HUES48 (cell line): ENCODE measurements at regions not wholly inside any gene's neighbourhood (a gene's known extent, or its start where the extent isn't known, plus 50 kb on each side); places are given as distances from the start of the nearest gene placed in this dataset.
"Not testable (repeated sequence)": the region's sequence is repeated elsewhere in the genome, so short reads cannot be mapped to it uniquely, and the experiment has no call there.

Experiments
- H3K27ac ChIP-seq: one replicate; pipeline ENCODE4 v1.7.0; 2013; ENCODE audit warnings: low read depth, low read length, inconsistent platforms
- H3K27me3 ChIP-seq: 2 replicates; pipeline ENCODE4 v1.6.1; 2013; ENCODE audit warnings: mild to moderate bottlenecking, low read length; ENCODE audit not compliant: control insufficient read depth, insufficient read depth
- H3K36me3 ChIP-seq: 2 replicates; pipeline ENCODE4 v1.6.1; 2013; ENCODE audit warnings: low read length; ENCODE audit not compliant: control insufficient read depth, insufficient read depth
- H3K4me1 ChIP-seq: 2 replicates; pipeline ENCODE4 v1.6.1; 2013; ENCODE audit warnings: mild to moderate bottlenecking, low read length; ENCODE audit not compliant: control insufficient read depth, insufficient read depth
- H3K4me3 ChIP-seq: 2 replicates; pipeline ENCODE4 v1.5.1; 2013; ENCODE audit warnings: mild to moderate bottlenecking, low read depth, low read length
- H3K9ac ChIP-seq: 2 replicates; pipeline ENCODE4 v1.6.1; 2013; ENCODE audit warnings: mild to moderate bottlenecking, low read depth, low read length, moderate library complexity
- H3K9me3 ChIP-seq: 2 replicates; pipeline ENCODE4 v1.6.1; 2013; ENCODE audit warnings: low read length; ENCODE audit not compliant: control insufficient read depth, insufficient read depth

GRCh38 chr12:105674871-105675699 is 344.6 kb downstream of the C12orf75 start:
- no peak overlapping the region for H3K27ac ChIP-seq
- no peaks in the 10 kb centered on the region for H3K27me3 ChIP-seq
- no peaks in the 10 kb centered on the region for H3K4me1 ChIP-seq
- no peak overlapping the region for H3K4me3 ChIP-seq
- H3K9ac ChIP-seq = no peak overlapping the region
- no peaks in the 10 kb centered on the region for H3K36me3 ChIP-seq
- H3K9me3 ChIP-seq = no peaks in the 10 kb centered on the region

DNA sequence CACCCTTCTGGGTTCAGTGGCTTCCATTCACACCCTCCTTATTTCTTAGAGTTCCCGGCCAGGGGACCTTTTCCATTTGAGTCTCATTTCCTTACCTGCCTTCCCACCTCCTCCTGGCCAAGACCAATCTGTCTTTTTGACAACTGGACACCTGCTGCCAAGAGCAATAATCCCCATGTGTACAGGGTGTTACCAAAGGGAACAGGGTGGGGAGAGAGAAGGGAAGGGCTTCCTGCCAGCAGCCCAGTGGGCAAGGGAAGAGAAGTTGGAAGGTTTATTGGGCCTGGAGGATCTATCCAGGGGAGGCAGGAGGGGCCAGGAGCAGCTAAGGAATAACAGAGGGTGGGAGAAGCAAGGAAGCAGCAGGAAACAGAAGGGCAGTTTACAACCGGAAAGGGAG is 346.2 kb downstream of the C12orf75 start:
- no peaks in the 10 kb centered on the region for H3K4me1 ChIP-seq
- no peaks in the 10 kb centered on the region for H3K36me3 ChIP-seq
- H3K9me3 ChIP-seq = no peaks in the 10 kb centered on the region
- H3K9ac ChIP-seq = no peak overlapping the region
- no peak overlapping the region for H3K27ac ChIP-seq
- H3K27me3 ChIP-seq = no peaks in the 10 kb centered on the region
- no peak overlapping the region for H3K4me3 ChIP-seq

GRCh38 chr12:105677672-105678071 is 347.2 kb downstream of the C12orf75 start:
- Histone ChIP-seq H3K27ac (no peak overlapping the region), H3K4me3 (no peak overlapping the region), H3K27me3 (no peaks in the 10 kb centered on the region), H3K4me1 (no peaks in the 10 kb centered on the region), H3K36me3 (no peaks in the 10 kb centered on the region), H3K9ac (no peak overlapping the region), H3K9me3 (no peaks in the 10 kb centered on the region)

DNA sequence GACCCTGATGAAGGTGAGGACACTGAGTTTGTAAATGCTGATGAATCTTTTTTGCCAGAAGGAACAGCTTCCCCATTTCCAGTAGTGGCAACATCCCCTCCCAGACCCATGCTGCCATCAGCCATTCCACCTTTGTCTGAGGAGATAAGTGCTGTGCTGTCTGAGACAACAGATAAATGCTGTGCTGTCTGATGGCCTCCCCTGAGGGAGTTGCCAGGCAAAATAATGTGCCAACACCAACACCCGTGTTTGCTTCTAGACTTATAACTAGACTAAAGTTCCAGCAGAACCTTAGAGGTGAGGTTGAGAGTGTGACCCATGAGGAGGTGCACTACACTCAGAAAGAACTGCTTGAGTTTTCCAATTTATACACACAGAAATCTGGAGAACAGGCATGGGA is 349.5 kb downstream of the C12orf75 start:
- Histone ChIP-seq H3K4me3 (no peak overlapping the region), H3K36me3 (no peaks in the 10 kb centered on the region), H3K27ac (no peak overlapping the region), H3K9ac (no peak overlapping the region), H3K27me3 (no peaks in the 10 kb centered on the region), H3K4me1 (no peaks in the 10 kb centered on the region), H3K9me3 (no peaks in the 10 kb centered on the region)

DNA sequence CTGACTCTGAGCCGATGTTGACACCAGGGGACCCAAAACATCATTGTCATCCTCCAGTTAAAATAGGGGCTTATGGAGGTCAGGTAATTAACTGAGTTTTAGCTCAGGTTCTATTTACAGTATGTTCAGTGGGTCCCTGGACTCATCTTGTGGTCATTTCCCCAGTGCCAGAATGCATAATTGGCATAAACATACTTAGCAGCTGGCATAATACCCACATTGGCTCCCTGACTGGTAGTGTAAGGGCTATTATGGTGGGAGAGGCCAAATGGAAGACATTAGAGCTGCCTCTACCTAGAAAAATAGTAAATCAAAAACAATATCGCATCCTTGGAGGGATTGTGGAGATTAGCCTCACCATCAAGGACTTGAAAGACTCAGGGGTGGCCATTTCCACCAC is 350.9 kb downstream of the C12orf75 start:
- Histone ChIP-seq H3K36me3 (no peaks in the 10 kb centered on the region), H3K4me3 (no peak overlapping the region), H3K9me3 (no peaks in the 10 kb centered on the region), H3K9ac (no peak overlapping the region), H3K27ac (no peak overlapping the region), H3K27me3 (no peaks in the 10 kb centered on the region), H3K4me1 (no peaks in the 10 kb centered on the region)

DNA sequence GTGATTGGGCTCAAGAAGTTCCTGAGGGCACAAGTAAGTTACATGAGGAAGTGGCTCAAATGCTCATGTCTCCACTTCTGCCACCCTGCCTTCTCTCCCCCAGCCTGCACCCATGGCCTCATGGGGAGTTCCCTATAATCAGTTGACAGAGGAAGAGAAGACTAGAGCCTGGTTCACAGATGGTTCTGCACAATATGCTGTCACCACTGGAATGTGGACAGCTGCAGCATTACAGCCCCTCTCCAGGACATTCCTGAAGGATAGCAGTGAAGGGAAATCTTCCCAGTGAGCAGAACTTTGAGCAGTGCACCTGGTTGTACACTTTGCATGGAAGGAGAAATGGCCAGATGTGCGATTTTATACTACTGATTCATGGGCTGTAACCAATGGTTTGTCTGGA is 352.3 kb downstream of the C12orf75 start:
- not testable (repeated sequence) for H3K4me1 ChIP-seq, H3K36me3 ChIP-seq, H3K4me3 ChIP-seq, H3K9ac ChIP-seq, H3K9me3 ChIP-seq, H3K27ac ChIP-seq, H3K27me3 ChIP-seq

- H3K27ac ChIP-seq, H3K27me3 ChIP-seq, H3K9ac ChIP-seq, H3K9me3 ChIP-seq, H3K36me3 ChIP-seq, H3K4me1 ChIP-seq, H3K4me3 ChIP-seq: not testable (repeated sequence)
These were observed 353.3 kb downstream of the C12orf75 start for GRCh38 chr12:105683836-105684235.

- Histone ChIP-seq H3K9ac (no peak overlapping the region), H3K27ac (peak overlapping the region; percentile 5), H3K36me3 (no peaks in the 10 kb centered on the region), H3K4me1 (no peaks in the 10 kb centered on the region), H3K4me3 (no peak overlapping the region), H3K9me3 (no peaks in the 10 kb centered on the region), H3K27me3 (no peaks in the 10 kb centered on the region)
These were observed 367.6 kb downstream of the C12orf75 start for GRCh38 chr12:105698075-105698474.

DNA sequence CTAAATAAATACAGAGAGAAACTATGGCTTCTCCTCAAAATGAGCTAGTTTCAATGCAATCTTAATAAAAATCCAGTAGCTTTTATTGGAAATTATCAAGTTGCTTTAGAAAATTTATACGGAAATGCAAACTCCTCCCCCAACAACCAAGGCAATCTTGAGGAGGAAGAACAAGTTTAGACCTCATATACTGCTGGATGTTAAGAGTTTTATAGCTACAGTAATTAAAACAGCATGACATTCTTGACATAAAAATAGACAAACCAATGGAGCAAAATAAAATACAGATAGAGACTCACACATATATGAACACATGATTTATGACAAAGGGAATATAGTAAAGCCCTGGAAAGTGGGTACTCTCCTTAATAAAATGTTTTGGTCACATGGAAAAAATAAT is 368.7 kb downstream of the C12orf75 start:
- Histone ChIP-seq H3K36me3 (no peaks in the 10 kb centered on the region), H3K9ac (no peak overlapping the region), H3K4me3 (no peak overlapping the region), H3K27me3 (no peaks in the 10 kb centered on the region), H3K9me3 (no peaks in the 10 kb centered on the region), H3K4me1 (peaks cover 7% of the 10 kb centered on the region), H3K27ac (no peak overlapping the region)

- Histone ChIP-seq H3K27ac (no peak overlapping the region), H3K27me3 (no peaks in the 10 kb centered on the region), H3K4me3 (no peak overlapping the region), H3K4me1 (peaks cover 17% of the 10 kb centered on the region), H3K36me3 (no peaks in the 10 kb centered on the region), H3K9ac (no peak overlapping the region), H3K9me3 (no peaks in the 10 kb centered on the region)
These were observed 374.3 kb downstream of the C12orf75 start for GRCh38 chr12:105704787-105705186.

DNA sequence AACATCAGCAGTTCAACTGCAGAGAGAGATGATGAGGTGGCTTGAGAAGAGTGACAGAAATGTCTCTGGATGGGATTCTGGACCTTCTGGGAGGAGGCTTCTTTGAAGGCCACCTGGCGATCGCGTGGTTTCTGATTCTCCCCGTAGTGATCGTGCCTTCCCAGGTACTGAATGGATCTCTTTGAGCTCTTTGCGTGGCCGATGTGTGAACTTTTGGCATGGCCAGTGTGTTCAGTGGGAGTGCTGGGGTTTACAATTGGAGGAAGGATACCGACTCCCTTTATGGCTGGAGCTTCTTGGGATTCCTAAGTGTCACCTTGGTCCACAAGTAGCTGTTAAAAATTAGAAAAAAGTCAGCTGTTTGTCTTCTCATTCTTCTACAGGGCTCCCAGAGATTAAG is 374.7 kb downstream of the C12orf75 start:
- peaks cover 17% of the 10 kb centered on the region for H3K4me1 ChIP-seq
- H3K9ac ChIP-seq = no peak overlapping the region
- H3K9me3 ChIP-seq = no peaks in the 10 kb centered on the region
- no peaks in the 10 kb centered on the region for H3K36me3 ChIP-seq
- no peak overlapping the region for H3K27ac ChIP-seq
- H3K27me3 ChIP-seq = no peaks in the 10 kb centered on the region
- H3K4me3 ChIP-seq = no peak overlapping the region
